GM19023 (cell line): ENCODE measurements at regions not wholly inside any gene's neighbourhood (a gene's known extent, or its start where the extent isn't known, plus 50 kb on each side); places are given as distances from the start of the nearest gene placed in this dataset.

Source experiments
- ATAC-seq: cut with Tn5 transposase; IDR thresholded peaks from one replicate; pipeline ENCODE4 v1.9.1; 2021; ENCODE audit warnings: mild to moderate bottlenecking, moderate library complexity; ENCODE audit not compliant: unreplicated experiment

GRCh38 chr2:57862727-57863126 is 183.9 kb upstream of the VRK2 start:
- ATAC-seq, result no peak

DNA sequence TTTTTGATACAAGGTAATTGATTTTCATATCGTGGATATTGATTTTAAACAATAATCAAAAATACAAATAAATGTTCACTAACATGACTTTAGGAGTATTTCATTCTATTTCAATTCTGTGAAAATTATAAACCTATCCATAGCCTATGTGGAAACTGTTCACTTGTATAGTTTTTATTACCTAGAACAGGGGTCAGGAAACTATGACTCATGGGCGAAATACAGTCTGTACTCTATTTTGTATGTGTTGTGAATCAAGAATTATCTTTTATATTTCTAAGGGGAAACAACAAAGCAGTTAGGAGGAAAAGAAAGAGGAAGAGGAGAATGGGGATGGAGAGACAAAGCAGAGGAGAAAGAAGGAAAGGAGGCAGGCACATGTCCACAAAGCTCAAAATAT is 181.7 kb upstream of the VRK2 start:
- no peak for ATAC-seq

DNA sequence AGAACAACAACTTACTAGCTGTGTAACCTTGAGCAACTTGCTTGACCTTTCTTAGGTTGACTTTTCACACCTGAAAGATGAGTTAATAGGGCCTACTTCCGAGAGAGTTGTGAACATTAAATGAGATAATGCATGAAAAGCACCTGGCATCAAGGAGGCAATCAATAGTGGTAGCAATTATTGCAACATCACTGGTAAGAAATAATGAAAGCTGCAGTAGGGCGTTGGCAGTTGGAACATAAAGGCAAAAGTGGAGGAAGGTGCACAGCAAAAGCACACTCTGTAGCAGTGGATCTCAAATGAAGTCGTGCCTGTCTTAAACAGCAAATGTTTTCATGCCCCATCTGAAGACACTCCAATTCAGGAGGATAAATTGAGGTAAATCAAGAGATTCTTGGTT is 178.9 kb upstream of the VRK2 start:
- ATAC-seq, result no peak

DNA sequence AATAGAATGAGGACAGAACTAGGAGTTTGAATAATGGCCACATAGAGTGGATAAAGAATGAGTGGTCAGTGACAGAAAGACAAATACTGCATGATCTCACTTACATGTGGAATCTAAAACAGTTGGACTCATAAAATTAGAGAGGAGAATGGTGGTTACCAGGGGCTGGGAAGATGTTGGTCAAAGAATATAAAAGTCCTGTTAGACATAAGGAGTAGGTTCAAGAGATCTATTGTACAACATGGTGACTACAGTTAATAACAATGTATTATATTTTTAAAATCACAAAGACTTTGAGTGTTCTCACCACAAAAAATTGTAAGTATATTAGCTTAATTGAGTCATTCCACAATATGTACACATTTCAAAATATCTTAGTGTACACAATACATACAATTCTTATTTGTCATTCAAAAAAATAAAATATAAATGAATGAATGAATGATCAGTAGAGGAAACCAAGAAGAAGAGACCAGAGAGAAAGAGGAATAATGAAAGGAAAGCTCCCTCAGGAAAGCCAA is 177.9 kb upstream of the VRK2 start:
- no peak for ATAC-seq

- no peak for ATAC-seq
These were observed 176.8 kb upstream of the VRK2 start for GRCh38 chr2:57869758-57870344.

DNA sequence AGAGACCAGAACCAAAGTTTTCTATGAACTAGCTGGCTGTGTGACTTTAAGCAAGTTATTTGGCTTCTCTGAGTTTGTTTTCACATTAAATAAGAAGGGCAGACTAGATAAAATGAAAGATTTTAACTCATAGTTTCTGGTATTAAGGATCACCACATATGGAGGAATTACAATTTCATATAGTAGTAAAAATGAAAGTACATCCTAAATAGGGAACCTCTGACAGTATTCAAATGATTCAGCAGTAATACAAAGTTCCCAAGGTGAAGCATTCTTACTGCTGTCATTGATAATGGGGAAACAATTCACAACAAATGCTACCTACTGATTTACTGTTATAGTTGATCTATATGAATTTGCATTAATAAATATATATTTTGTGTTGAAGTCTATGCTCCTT is 170.3 kb upstream of the VRK2 start:
- ATAC-seq, result no peak

DNA sequence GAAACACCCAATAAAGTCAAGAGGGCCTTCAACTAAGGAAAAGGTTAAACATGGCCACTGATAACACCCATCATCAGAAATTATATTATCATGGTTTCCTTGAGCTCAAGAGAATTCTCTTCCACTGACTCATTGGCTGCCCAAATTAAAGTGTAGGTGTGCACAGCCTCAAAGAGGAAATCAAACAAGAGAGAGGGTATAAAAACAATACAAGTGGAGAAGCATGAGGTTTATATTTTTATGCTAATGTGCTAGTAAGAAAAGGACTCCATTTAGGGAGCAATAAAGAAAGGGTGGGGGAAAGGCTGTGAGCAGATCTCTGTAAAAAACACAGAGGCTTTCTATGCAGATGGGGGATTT is 168.8 kb upstream of the VRK2 start:
- ATAC-seq, result no peak

DNA sequence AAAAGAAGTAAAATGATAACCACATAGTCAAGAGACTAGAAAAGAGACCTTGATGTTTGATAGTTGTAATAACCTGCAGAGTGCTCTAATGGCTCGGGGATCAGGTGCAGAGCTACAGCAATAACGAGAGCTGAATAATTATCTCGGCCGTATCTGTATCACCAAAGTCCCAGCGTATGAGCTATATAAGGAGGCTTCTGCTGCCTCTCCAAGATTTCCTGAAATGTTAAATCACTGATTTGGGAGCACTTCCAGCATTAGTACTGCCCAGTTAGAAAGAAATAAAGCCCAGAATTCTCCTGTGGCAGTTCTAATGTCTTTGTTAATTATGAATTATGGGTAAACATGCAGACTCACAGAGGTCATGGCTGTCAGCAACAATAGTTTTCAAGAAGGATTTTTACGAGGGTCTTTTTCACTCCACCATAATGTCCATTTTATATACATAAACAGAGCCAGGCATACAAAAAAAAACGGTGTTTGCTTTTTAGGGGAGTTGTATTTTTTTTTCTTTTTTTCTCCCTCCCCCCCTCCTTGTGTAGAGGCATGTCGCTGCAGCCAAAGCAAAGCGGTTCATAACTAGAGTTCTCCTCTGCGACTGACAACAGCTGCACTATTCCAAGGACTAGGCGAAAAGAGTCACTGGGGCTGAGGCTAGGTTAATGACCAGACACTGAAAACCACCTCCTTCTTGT is 168.3 kb upstream of the VRK2 start:
- ATAC-seq, result no peak

DNA sequence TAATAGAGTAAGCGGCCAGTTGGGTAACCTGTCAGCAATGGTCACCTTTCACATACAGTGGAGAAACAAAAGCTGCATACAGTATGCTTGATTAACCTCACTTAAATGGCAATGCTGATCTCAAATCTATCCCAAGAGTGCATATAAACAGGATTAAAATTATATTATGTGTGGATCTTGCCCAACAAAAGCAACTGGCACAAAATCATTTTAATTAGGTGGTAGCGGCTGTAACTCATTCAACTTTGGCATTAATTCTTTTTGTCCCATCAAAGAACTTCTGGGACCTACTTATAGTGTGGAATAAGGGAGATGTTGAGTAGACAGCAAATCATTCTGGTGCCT is 167.8 kb upstream of the VRK2 start:
- ATAC-seq, result no peak

GRCh38 chr2:57880446-57880845 is 166.2 kb upstream of the VRK2 start:
- ATAC-seq, result no peak

- no peak for ATAC-seq
These were observed 165.6 kb upstream of the VRK2 start for GRCh38 chr2:57880967-57881366.

GRCh38 chr2:57881998-57882888 is 164.4 kb upstream of the VRK2 start:
- no peak for ATAC-seq

- no peak for ATAC-seq
These were observed 163.6 kb upstream of the VRK2 start for GRCh38 chr2:57882895-57883515.

DNA sequence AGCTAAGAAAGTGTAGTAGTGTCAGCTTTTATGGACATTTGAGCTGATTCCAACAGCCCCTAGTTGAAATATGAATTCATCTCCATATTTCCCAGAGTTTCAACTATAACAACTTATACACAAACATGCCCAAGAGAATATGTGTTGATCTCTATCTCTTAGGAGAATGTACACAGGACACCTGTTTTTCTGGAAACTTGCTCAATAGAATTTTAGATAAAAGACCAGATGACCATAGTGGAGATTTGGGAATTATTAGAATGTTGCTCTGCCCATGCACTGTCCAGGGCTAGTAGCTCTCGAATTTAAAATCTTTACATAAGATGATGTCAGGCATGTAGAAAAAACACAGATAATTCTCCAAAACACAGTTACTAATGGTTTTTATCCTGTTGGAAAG is 162.3 kb upstream of the VRK2 start:
- no peak for ATAC-seq

GRCh38 chr2:57885742-57886141 is 160.9 kb upstream of the VRK2 start:
- ATAC-seq, result no peak

GRCh38 chr2:57886161-57886786 is 160.3 kb upstream of the VRK2 start:
- ATAC-seq, result no peak

GRCh38 chr2:57888463-57888862 is 158.1 kb upstream of the VRK2 start:
- ATAC-seq, result no peak

GRCh38 chr2:57890464-57890863 is 156.1 kb upstream of the VRK2 start:
- ATAC-seq, result peak; percentile 43

DNA sequence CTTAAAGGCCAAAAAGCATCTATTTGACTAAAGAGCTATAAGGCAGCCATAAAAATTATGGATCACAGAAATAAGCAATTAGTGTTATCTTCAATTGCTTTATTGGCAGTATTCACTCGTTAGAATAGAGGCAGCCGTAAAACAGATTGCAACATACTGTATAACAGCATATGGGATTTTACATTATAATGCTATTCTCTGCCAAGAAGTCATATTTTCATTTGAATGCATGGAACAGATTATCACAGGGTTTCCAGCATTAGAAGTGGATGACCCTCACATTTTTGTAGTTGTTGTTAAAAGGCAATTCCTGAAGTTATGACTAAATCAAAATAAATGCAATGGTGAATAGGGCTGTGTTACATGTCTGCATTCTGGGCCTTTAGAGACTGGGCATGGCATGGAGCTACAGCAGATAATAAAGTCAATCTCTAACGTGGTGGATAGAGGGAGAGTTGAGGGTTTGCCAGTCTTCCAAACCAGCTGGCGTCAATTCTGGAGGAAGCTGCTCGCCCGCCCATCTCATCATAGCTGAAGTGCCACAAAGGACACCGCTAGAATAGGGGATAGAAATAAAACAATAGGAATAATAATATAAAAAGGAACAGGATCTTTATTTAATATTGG is 155.4 kb upstream of the VRK2 start:
- ATAC-seq, result no peak

DNA sequence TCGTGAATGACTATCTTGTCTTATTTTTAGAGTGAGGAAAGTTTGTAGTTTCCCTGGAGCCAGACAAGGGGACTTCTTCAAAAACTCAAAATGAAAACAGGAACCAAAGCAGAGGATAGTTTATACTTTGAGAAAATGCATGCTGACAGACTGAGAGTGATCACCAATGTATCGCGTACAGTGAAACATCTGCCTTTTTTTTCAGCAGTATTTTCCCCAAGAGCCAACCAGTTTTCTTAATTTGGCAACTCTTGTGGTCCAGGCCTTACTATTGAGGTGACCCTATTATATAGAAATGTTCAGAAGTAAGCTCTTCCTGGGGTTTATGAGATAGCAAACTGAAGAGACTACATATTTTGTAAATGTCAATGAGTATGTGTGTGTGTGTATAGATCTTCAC is 153.7 kb upstream of the VRK2 start:
- ATAC-seq, result peak; percentile 77

DNA sequence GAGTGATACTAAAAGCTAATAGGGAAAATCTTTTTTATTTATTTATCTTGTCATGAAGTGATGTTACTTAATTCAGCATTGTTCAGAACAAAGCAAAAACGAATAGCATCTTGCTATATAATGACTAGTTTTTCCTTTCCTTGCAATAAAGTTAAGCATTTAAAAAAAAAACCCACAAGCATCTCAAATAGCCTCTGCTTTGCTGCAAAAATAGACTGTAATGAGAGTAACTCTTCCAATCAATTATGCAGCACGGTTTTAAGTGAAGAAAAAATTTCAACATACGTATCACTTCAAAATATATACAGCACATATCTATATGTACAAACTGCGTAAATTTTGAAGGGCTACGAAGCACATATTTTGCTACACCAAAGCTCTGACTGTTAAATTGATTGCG is 153.3 kb upstream of the VRK2 start:
- no peak for ATAC-seq
